ENCODE measurements at regions not wholly inside any gene's neighbourhood (a gene's known extent, or its start where the extent isn't known, plus 50 kb on each side); places are given as distances from the start of the nearest gene placed in this dataset.
"Not testable (repeated sequence)": the region's sequence is repeated elsewhere in the genome, so short reads cannot be mapped to it uniquely, and the experiment has no call there.

- DNase-seq (ENCODE audit: low read depth) = no peak
- H3K4me3 ChIP-seq (replicated peaks; ENCODE audit: low read depth, low read length) = no peak overlapping the region
- TF ChIP-seq CTCF (IDR thresholded peaks at IDR 0.05; ENCODE audit: low read length, missing control alignments) = no peak
These were observed 131.2 kb downstream of the VPREB1 start for GRCh38 chr22:22375576-22376351.

GRCh38 chr22:22376352-22376706 lies 131.7 kb downstream of the VPREB1 start:
- H3K4me3 ChIP-seq (replicated peaks; ENCODE audit: low read depth, low read length) = no peak overlapping the region
- TF ChIP-seq CTCF (IDR thresholded peaks at IDR 0.05; ENCODE audit: low read length, missing control alignments) = no peak
- DNase-seq (ENCODE audit: low read depth) = no peak

GRCh38 chr22:22376884-22377283 lies 131.7 kb downstream of the ZNF280B start:
- not testable (repeated sequence) for DNase-seq (ENCODE audit: low read depth)

GRCh38 chr22:22377335-22377734 lies 131.2 kb downstream of the ZNF280B start:
- H3K4me3 ChIP-seq (replicated peaks; ENCODE audit: low read depth, low read length) = no peak overlapping the region
- no peak for TF ChIP-seq CTCF (IDR thresholded peaks at IDR 0.05; ENCODE audit: low read length, missing control alignments)
- DNase-seq (ENCODE audit: low read depth) = no peak

More at GRCh38 chr22:22376884-22377283, 131.7 kb downstream of the ZNF280B start:
- not testable (repeated sequence) for H3K4me3 ChIP-seq (replicated peaks; ENCODE audit: low read depth, low read length)

GRCh38 chr22:22378446-22379415 lies 129.8 kb downstream of the ZNF280B start:
- no peak overlapping the region for H3K4me3 ChIP-seq (replicated peaks; ENCODE audit: low read depth, low read length)
- TF ChIP-seq CTCF (IDR thresholded peaks at IDR 0.05; ENCODE audit: low read length, missing control alignments) = no peak

GRCh38 chr22:22380098-22381030 lies 128.2 kb downstream of the ZNF280B start:
- no peak overlapping the region for H3K4me3 ChIP-seq (replicated peaks; ENCODE audit: low read depth, low read length)
- TF ChIP-seq CTCF (IDR thresholded peaks at IDR 0.05; ENCODE audit: low read length, missing control alignments) = no peak
- DNase-seq (ENCODE audit: low read depth) = no peak

More at GRCh38 chr22:22378446-22379415, 129.8 kb downstream of the ZNF280B start:
- DNase-seq (ENCODE audit: low read depth) = no peak

GRCh38 chr22:22381292-22381691 lies 127.2 kb downstream of the ZNF280B start:
- not testable (repeated sequence) for H3K4me3 ChIP-seq (replicated peaks; ENCODE audit: low read depth, low read length); DNase-seq (ENCODE audit: low read depth)
